Skeletal muscle satellite cell (primary cell): ENCODE measurements at regions not wholly inside any gene's neighbourhood (a gene's known extent, or its start where the extent isn't known, plus 50 kb on each side); places are given as distances from the start of the nearest gene placed in this dataset.
"Not testable (repeated sequence)": the region's sequence is repeated elsewhere in the genome, so short reads cannot be mapped to it uniquely, and the experiment has no call there.

Experiments used
- H3K27me3 ChIP-seq: 2 replicates; pipeline ENCODE4 v1.7.0; 2013; ENCODE audit warnings: low read length; ENCODE audit not compliant: control insufficient read depth, insufficient read depth
- H3K36me3 ChIP-seq: 2 replicates; pipeline ENCODE4 v1.7.0; 2013; ENCODE audit warnings: mild to moderate bottlenecking, control low read depth, low read length; ENCODE audit not compliant: insufficient read depth
- H3K4me1 ChIP-seq: 2 replicates; pipeline ENCODE4 v1.7.0; 2013; ENCODE audit warnings: low read length; ENCODE audit not compliant: control insufficient read depth, insufficient read depth
- H3K4me2 ChIP-seq: 2 replicates; pipeline ENCODE4 v1.7.0; 2013; ENCODE audit warnings: mild to moderate bottlenecking, low read length
- H3K4me3 ChIP-seq: 2 replicates; pipeline ENCODE4 v1.7.0; 2013; ENCODE audit warnings: low read length
- H3K9ac ChIP-seq: 2 replicates; pipeline ENCODE4 v1.7.0; 2013; ENCODE audit warnings: mild to moderate bottlenecking, low read depth, low read length, moderate library complexity
- H3K9me3 ChIP-seq: replicated peaks from 2 replicates; pipeline ENCODE4 v1.7.0; 2013; ENCODE audit warnings: mild to moderate bottlenecking, control low read depth, low read length

DNA sequence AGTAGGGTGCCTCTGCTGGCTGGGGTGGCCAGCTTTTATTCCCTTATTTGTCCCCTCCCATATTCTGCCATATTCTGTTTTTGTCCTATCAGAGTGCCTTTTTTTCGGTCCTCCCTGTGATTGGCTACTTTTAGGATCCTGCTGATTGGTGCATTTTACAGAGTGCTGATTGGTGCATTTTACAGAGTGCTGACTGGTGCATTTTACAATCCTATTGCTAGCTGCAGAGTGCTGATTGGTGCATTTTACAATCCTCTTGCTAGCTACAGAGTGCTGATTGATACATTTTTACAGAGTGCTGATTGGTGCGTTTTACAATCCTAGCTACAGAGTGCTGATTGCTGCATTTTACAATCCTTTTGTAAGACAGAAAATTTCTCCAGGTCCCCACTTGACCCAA is 126.3 kb upstream of the UXS1 start:
- H3K4me3 ChIP-seq, H3K4me1 ChIP-seq, H3K9me3 ChIP-seq, H3K27me3 ChIP-seq, H3K36me3 ChIP-seq, H3K4me2 ChIP-seq, H3K9ac ChIP-seq: not testable (repeated sequence)

GRCh38 chr2:106316915-106317314 is 122.8 kb upstream of the UXS1 start:
- Histone ChIP-seq H3K4me3 (no peak overlapping the region), H3K27me3 (no peaks in the 10 kb centered on the region), H3K9ac (no peak overlapping the region), H3K36me3 (no peaks in the 10 kb centered on the region), H3K4me1 (no peaks in the 10 kb centered on the region), H3K4me2 (no peak overlapping the region), H3K9me3 (no peaks in the 10 kb centered on the region)

- no peak overlapping the region for H3K4me3 ChIP-seq
- H3K9ac ChIP-seq = no peak overlapping the region
- no peaks in the 10 kb centered on the region for H3K27me3 ChIP-seq
- H3K4me1 ChIP-seq = no peaks in the 10 kb centered on the region
- no peaks in the 10 kb centered on the region for H3K9me3 ChIP-seq
- H3K36me3 ChIP-seq = no peaks in the 10 kb centered on the region
- H3K4me2 ChIP-seq = no peak overlapping the region
Observed at GRCh38 chr2:106314444-106314843, 120.3 kb upstream of the UXS1 start.

GRCh38 chr2:106311041-106311370 is 116.9 kb upstream of the UXS1 start:
- H3K36me3 ChIP-seq = no peaks in the 10 kb centered on the region
- no peaks in the 10 kb centered on the region for H3K4me1 ChIP-seq
- no peak overlapping the region for H3K9ac ChIP-seq
- H3K4me3 ChIP-seq = no peak overlapping the region
- H3K4me2 ChIP-seq = no peak overlapping the region
- H3K9me3 ChIP-seq = no peaks in the 10 kb centered on the region
- no peaks in the 10 kb centered on the region for H3K27me3 ChIP-seq

DNA sequence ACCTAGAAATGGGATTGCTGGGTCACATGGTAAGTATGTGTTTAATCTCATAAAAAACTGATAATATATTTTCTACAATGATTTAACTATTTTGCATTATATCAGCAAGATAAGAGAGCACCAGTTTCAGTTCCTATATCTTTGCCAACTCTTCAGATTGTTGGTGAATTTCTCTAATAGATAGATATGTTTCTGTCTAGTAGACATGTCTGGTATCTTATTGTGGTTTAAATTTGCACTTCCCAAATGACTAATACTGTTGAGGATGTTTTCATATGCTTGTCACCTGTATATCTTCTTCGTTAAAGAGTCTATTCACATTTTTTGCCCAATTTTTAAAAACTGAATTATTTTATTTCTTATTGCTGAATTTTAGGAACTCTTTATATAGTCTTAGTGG is 113.8 kb upstream of the UXS1 start:
- Histone ChIP-seq H3K27me3 (no peaks in the 10 kb centered on the region), H3K9ac (no peak overlapping the region), H3K4me2 (no peak overlapping the region), H3K36me3 (no peaks in the 10 kb centered on the region), H3K4me3 (no peak overlapping the region), H3K4me1 (no peaks in the 10 kb centered on the region), H3K9me3 (no peaks in the 10 kb centered on the region)

DNA sequence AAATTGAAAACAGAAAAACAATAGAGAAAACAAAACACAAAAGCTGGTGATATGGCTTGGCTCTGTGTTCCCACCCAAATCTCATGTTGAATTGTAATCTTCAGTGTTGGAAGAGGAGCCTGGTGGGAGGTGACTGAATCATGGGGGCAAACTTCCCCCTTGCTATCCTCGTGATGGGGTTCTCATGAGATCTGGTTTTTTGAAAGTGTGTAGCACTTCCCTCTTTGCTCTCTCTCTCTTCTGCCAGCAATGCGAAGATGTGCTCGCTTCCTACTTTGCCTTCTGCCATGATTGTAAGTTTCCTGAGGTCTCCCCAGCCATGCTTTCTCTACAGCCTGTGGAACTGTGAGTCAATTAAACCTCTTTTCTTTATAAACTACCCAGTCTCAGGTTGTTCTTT is 112.3 kb upstream of the UXS1 start:
- Histone ChIP-seq H3K36me3 (no peaks in the 10 kb centered on the region), H3K27me3 (no peaks in the 10 kb centered on the region), H3K4me3 (no peak overlapping the region), H3K4me1 (no peaks in the 10 kb centered on the region), H3K9me3 (no peaks in the 10 kb centered on the region), H3K9ac (no peak overlapping the region), H3K4me2 (no peak overlapping the region)

DNA sequence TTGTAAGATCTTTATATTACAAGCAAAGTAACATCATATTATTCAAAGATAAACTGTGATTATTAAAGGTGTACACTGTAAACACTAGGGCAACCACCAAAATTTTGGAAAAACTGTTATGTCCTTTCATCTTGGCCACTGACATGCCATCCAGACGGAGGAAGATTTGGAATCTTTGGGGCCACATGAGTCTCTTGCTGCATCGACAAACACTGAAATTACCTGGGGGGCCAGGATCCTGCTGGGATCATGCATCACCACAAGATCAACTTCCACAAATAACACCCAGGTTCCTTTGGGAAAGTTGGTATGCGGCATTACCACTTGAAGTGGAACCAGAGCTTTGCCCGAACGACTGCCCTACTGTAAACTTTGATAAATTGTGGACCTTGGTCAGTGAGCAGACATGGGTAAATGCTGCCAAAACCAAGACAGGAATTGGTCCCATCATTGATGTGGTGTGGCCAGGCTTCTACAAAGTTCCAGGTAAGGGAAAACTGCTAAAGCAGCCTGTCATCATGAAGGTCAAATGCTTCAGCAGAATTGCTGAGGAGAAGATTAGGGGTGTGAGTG is 110.6 kb upstream of the UXS1 start:
- no peak overlapping the region for H3K9ac ChIP-seq
- no peaks in the 10 kb centered on the region for H3K4me1 ChIP-seq
- H3K27me3 ChIP-seq = no peaks in the 10 kb centered on the region
- H3K36me3 ChIP-seq = no peaks in the 10 kb centered on the region
- no peak overlapping the region for H3K4me3 ChIP-seq
- H3K4me2 ChIP-seq = no peak overlapping the region
- no peaks in the 10 kb centered on the region for H3K9me3 ChIP-seq

DNA sequence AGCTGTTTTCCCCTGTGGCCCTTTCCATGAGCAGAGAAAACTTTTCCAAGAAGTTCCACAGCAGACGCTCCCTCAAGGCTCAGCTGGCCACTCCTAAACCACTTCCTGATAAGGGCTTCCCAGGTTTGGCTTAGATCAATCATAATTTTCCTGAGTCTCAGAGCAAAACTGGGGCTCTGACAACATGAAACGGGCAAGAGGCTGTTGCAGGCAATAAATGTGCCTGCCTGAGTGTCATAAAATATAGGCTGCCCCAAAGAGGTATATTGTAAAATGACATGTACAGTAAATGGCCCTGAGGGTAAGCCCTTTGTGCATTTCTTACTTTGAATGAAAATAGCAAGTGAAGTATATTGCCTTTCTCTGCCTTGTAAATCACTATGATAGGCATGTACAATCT is 105.6 kb upstream of the UXS1 start:
- H3K4me1 ChIP-seq = no peaks in the 10 kb centered on the region
- H3K36me3 ChIP-seq = no peaks in the 10 kb centered on the region

GRCh38 chr2:106296182-106296815 is 102.2 kb upstream of the UXS1 start:
- Histone ChIP-seq H3K9ac (no peak overlapping the region), H3K9me3 (no peaks in the 10 kb centered on the region), H3K36me3 (no peaks in the 10 kb centered on the region), H3K27me3 (no peaks in the 10 kb centered on the region), H3K4me3 (no peak overlapping the region), H3K4me1 (no peaks in the 10 kb centered on the region), H3K4me2 (no peak overlapping the region)

More for the DNA sequence above, 105.6 kb upstream of the UXS1 start:
- no peaks in the 10 kb centered on the region for H3K27me3 ChIP-seq
- H3K4me3 ChIP-seq = no peak overlapping the region
- no peak overlapping the region for H3K9ac ChIP-seq
- H3K9me3 ChIP-seq = no peaks in the 10 kb centered on the region
- H3K4me2 ChIP-seq = no peak overlapping the region

DNA sequence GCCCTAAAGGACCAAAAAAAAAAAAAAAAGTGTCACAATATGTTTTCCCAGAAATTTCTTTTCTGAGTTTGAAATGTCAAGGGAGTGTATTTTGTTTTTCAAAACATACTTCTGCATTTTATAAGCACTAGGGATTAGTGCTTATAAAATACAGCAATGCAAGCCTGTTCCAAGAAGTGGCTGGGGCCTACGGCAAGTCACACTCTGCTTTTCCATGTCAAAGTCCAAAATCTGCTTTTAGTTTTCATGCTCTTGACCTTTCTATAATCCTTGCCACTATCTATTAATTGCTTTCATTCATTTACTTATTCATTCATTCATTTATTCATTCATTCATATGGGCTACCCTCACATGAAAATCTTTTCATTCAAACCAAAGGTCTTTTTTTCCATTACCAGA is 100.1 kb upstream of the UXS1 start:
- no peaks in the 10 kb centered on the region for H3K9me3 ChIP-seq
- H3K36me3 ChIP-seq = no peaks in the 10 kb centered on the region
- H3K9ac ChIP-seq = no peak overlapping the region
- H3K27me3 ChIP-seq = no peaks in the 10 kb centered on the region
- H3K4me1 ChIP-seq = no peaks in the 10 kb centered on the region
- H3K4me2 ChIP-seq = no peak overlapping the region
- no peak overlapping the region for H3K4me3 ChIP-seq

- Histone ChIP-seq H3K4me2 (no peak overlapping the region), H3K36me3 (no peaks in the 10 kb centered on the region), H3K9me3 (no peaks in the 10 kb centered on the region), H3K9ac (no peak overlapping the region), H3K4me1 (no peaks in the 10 kb centered on the region), H3K4me3 (no peak overlapping the region), H3K27me3 (no peaks in the 10 kb centered on the region)
Observed at GRCh38 chr2:106293271-106293783, 99.2 kb upstream of the UXS1 start.

DNA sequence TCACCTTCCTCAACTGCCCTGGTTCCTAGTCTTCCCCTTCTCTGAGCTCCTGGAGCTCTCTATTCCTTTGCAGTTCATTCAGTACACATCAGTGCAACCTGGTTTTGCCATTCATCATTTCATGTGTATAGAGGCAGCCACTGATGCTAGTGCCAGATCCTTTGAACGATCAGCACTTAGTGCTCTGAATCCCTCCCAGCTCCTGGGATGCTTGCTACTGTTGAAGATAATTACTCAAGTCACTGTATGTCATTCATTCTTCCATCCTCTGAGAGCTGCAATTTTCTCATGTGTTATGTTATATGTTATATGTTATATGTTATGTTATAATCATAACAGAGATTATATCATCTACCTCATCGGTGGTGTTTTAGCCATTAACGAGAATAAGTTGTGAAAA is 98.5 kb upstream of the UXS1 start:
- Histone ChIP-seq H3K9ac (no peak overlapping the region), H3K36me3 (no peaks in the 10 kb centered on the region), H3K4me1 (no peaks in the 10 kb centered on the region), H3K27me3 (no peaks in the 10 kb centered on the region), H3K9me3 (no peaks in the 10 kb centered on the region), H3K4me2 (no peak overlapping the region), H3K4me3 (no peak overlapping the region)
